GM12865 (cell line): ENCODE measurements at regions not wholly inside any gene's neighbourhood (a gene's known extent, or its start where the extent isn't known, plus 50 kb on each side); places are given as distances from the start of the nearest gene placed in this dataset.

Source experiments
- DNase-seq: peaks from one replicate; pipeline ENCODE4 v3.0.0; 2010; ENCODE audit warnings: low read depth
- H3K4me3 ChIP-seq: 2 replicates; pipeline ENCODE4 v1.5.1; 2011; ENCODE audit warnings: mild to moderate bottlenecking, low read depth, low read length, control low read depth
- CTCF ChIP-seq: IDR thresholded peaks from 2 replicates; pipeline ENCODE4 v1.5.1; 2011; ENCODE audit warnings: low read length, control low read depth, low read depth, inconsistent platforms; ENCODE audit not compliant: insufficient read depth; ENCODE audit errors: missing control alignments

- TF ChIP-seq CTCF = no peak
- no peak overlapping the region for H3K4me3 ChIP-seq
- no peak for DNase-seq
These were observed 57.0 kb upstream of the DIO3 start for GRCh38 chr14:101504096-101504948.

DNA sequence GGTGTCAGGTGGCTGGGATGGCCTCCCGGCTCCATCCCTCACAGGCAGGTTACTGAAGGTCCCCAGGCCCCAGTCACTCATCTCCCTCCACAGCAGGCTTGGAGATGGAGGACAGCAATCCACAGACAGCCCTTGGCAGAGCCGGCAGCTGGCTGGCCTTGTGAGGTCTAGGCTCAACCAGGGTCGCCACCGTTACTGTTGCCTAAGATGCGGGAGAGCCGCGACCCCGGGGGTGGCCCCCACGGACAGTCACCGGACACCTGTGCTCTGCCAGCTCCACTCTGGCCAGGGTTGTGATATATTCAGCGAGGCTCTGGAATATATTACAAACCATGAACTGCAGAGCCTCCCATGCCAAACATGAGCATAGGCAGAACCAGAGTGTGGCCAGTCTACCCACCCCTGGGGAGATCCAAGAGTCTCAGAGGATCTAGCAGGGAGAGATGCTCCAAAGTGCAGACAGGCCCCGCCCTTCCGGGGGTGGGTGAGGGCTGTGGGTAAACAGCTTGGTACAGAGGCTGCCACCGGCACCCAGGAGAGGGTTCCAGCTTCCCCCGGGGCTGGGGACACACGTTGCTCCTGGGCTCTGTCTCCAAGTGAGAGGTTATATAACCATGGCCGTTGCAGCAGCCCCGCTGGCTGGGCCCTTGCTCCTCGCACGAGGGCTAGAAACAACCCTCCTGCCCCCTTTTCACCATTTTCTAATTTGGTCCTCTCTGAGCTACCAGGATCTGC, 55.9 kb upstream of the DIO3 start:
- no peak overlapping the region for H3K4me3 ChIP-seq
- no peak for TF ChIP-seq CTCF
- DNase-seq = no peak

DNA sequence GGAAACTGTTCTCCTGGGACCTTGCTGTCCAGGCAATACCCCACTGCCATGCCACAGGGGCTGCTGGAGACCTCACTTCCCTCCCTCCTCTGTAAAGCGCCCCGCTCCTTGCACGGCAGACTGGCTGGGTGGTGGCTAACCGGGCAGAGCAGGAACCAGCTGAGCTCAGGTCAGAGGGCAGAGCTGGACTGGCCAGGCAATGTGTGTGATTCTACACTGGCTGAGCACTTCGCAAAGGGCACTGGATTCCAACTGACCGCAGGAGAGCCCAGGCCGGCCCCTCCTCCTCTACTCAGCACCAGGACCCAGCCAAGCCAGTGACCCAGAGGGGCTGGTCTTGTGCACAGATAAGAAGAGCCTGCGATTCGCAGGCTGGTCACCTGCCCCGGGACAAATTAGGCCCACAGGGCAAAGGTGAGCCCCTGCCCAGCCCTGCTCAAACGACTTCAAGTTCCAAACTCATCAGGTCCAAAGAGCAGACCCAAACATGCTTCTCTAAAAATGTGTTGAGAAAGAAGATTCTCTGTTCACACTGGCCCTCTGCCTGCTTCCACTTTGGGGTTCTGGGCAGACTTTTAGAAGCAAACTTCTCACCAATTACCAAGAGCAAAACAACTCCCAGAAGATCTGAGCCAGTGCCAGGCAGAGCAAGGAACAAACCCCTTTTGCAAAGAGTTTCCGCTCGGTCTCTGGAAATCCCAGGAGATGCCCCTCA, 54.9 kb upstream of the DIO3 start:
- no peak for TF ChIP-seq CTCF
- DNase-seq = no peak

DNA sequence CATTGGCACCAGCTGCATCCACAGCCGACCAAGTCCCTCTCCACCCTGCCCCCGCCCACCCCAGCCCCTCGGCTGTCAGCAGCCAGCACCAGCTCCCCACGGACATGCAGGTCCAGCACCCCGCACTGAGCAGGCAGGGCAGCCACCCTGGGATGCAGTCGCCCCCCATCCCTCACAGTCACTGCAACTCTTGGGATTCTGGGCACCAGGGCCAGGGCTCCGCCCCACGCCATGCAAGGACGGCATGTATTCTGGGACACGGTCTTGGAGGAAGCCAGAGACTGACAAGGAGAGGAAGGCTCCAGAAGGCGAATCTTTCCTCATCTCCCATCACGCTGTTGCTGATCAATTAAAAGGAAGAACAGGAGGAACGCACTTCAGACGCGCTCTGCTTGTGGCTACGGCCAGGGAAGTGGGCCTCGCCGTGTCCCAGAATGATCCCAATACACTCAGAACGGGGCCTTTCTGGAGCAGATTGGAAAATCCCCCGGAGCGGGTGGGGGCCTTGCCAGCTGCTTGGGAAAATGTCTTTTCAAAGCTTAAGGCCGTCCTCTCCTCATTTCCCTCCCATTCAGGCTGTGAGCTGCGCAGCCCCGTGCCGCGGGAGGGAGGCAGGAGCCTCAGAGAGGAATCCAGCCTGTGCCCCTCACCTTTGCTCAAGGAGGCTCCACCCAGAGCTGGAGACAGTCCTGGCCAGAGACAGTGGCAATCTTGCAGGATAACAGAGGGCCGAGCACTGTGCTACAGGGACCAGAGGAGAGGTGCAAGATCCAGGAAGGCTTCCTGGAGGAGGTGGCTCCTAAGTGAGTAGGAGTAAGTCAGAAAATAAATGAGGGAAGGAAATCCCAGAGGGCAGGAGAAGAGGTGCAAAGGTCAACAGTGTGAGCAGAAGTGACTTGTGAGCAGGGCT, 54.1 kb upstream of the DIO3 start:
- TF ChIP-seq CTCF = no peak
- no peak overlapping the region for H3K4me3 ChIP-seq
- no peak for DNase-seq

More for the DNA sequence above, 54.9 kb upstream of the DIO3 start:
- no peak overlapping the region for H3K4me3 ChIP-seq

- DNase-seq = no peak
- no peak overlapping the region for H3K4me3 ChIP-seq
- no peak for TF ChIP-seq CTCF
These were observed 53.5 kb upstream of the DIO3 start for GRCh38 chr14:101507836-101508150.

DNA sequence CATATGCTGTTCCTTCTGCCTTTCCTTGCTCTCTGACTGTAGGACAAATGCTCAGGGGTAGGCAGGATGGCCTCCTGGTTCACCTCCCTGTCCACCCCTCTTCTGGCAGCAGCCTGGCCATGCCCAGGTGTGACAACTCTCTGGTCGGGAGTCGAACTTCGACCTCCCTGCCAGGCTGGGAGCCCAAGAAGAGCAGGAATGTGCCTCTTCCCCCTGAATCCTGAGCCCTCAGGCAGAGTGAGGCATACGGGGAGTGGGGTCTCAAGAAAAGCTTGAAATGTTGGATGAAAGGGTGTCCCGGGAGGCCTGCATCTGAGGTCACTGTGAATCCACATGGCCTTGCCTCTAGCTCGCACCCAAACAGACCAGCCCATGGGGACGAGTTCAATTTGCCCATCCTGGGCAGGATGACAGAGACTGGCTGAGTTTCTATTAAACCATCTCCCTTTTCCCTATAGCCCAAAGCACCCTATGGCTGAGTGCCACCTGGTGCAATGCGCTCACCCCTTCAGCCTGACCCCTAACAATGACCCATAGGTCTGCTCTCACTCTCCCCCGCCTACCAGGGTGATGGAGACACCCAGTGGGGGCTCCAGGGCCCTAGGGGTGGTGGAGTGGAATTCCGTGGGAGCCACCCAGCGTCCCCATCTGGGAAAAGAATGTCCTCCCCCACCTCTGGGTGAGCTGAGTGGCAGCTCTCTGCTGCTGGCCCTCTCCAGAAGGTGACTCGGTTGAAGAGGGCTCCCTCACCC, 52.9 kb upstream of the DIO3 start:
- no peak overlapping the region for H3K4me3 ChIP-seq
- no peak for TF ChIP-seq CTCF
- no peak for DNase-seq
